ENCODE measurements at regions not wholly inside any gene's neighbourhood (a gene's known extent, or its start where the extent isn't known, plus 50 kb on each side); places are given as distances from the start of the nearest gene placed in this dataset.

GRCh38 chr15:39275066-39275465 lies 305.8 kb upstream of the THBS1 start:
- H3K79me2 ChIP-seq (ENCODE audit: insufficient read depth, low read length): no peaks in the 10 kb centered on the region
- no peaks in the 10 kb centered on the region for H3K9me3 ChIP-seq (ENCODE audit: insufficient read depth, low read depth, low read length)
- FAIRE-seq (no peak), DNase-seq (ENCODE audit: low read depth) (no peak)
- H3K4me1 ChIP-seq (ENCODE audit: insufficient read depth, low read length): peaks cover 28% of the 10 kb centered on the region
- no peaks in the 10 kb centered on the region for H4K20me1 ChIP-seq (ENCODE audit: insufficient read depth, low read length)
- Mint-ChIP-seq H3K36me3 (ENCODE audit: low read depth, unreplicated experiment) (no peaks in the 10 kb centered on the region), H3K9me3 (ENCODE audit: unreplicated experiment) (peaks cover 3% of the 10 kb centered on the region), H3K27me3 (ENCODE audit: low read depth, unreplicated experiment) (no peaks in the 10 kb centered on the region), H3K4me1 (ENCODE audit: low read depth, unreplicated experiment) (peaks cover 24% of the 10 kb centered on the region), H3K27ac (ENCODE audit: unreplicated experiment) (no peak overlapping the region), H3K4me3 (ENCODE audit: unreplicated experiment) (no peak overlapping the region)
- no peaks in the 10 kb centered on the region for H3K27me3 ChIP-seq (ENCODE audit: insufficient read depth, low read length)
- H3K4me2 ChIP-seq (ENCODE audit: low read length): no peak overlapping the region
- H3K36me3 ChIP-seq (ENCODE audit: insufficient read depth, low read length): no peaks in the 10 kb centered on the region
- no peak overlapping the region for H2AFZ ChIP-seq (ENCODE audit: low read depth, low read length)
- no peak overlapping the region for H3K4me3 ChIP-seq (ENCODE audit: insufficient read depth, low read depth, low read length)
- TF ChIP-seq CTCF (IDR thresholded peaks at IDR 0.05; ENCODE audit: insufficient read depth, low read depth, low read length) (no peak), EZH2 (IDR thresholded peaks at IDR 0.05; ENCODE audit: insufficient read depth, low read length) (no peak)
- H3K27ac ChIP-seq (ENCODE audit: low read depth, low read length): no peak overlapping the region
- no peak overlapping the region for H3K9ac ChIP-seq (ENCODE audit: low read length)

- Histone ChIP-seq H3K27me3 (ENCODE audit: insufficient read depth, low read length) (no peaks in the 10 kb centered on the region), H3K79me2 (ENCODE audit: insufficient read depth, low read length) (no peaks in the 10 kb centered on the region), H3K36me3 (ENCODE audit: insufficient read depth, low read length) (no peaks in the 10 kb centered on the region), H3K4me1 (ENCODE audit: insufficient read depth, low read length) (peaks cover 12% of the 10 kb centered on the region), H2AFZ (ENCODE audit: low read depth, low read length) (no peak overlapping the region), H3K27ac (ENCODE audit: low read depth, low read length) (no peak overlapping the region), H3K9me3 (ENCODE audit: insufficient read depth, low read depth, low read length) (no peaks in the 10 kb centered on the region), H4K20me1 (ENCODE audit: insufficient read depth, low read length) (no peaks in the 10 kb centered on the region), H3K9ac (ENCODE audit: low read length) (no peak overlapping the region), H3K4me2 (ENCODE audit: low read length) (no peak overlapping the region), H3K4me3 (ENCODE audit: insufficient read depth, low read depth, low read length) (no peak overlapping the region)
- H3K4me1 Mint-ChIP-seq (ENCODE audit: low read depth, unreplicated experiment): peaks cover 14% of the 10 kb centered on the region
- no peaks in the 10 kb centered on the region for H3K36me3 Mint-ChIP-seq (ENCODE audit: low read depth, unreplicated experiment)
- no peak overlapping the region for H3K4me3 Mint-ChIP-seq (ENCODE audit: unreplicated experiment)
- H3K27me3 Mint-ChIP-seq (ENCODE audit: low read depth, unreplicated experiment): no peaks in the 10 kb centered on the region
- H3K27ac Mint-ChIP-seq (ENCODE audit: unreplicated experiment): no peak overlapping the region
- peaks cover 8% of the 10 kb centered on the region for H3K9me3 Mint-ChIP-seq (ENCODE audit: unreplicated experiment)
- peak; percentile 76 for FAIRE-seq
- DNase-seq (ENCODE audit: low read depth): no peak
- no peak for TF ChIP-seq CTCF (IDR thresholded peaks at IDR 0.05; ENCODE audit: insufficient read depth, low read depth, low read length)
- no peak for TF ChIP-seq EZH2 (IDR thresholded peaks at IDR 0.05; ENCODE audit: insufficient read depth, low read length)
Observed at GRCh38 chr15:39279311-39279710, 301.6 kb upstream of the THBS1 start.

- Histone ChIP-seq H3K27ac (ENCODE audit: low read depth, low read length) (no peak overlapping the region), H3K4me2 (ENCODE audit: low read length) (no peak overlapping the region), H3K4me1 (ENCODE audit: insufficient read depth, low read length) (peaks cover 26% of the 10 kb centered on the region), H3K27me3 (ENCODE audit: insufficient read depth, low read length) (no peaks in the 10 kb centered on the region), H3K9ac (ENCODE audit: low read length) (no peak overlapping the region), H3K4me3 (ENCODE audit: insufficient read depth, low read depth, low read length) (no peak overlapping the region), H3K36me3 (ENCODE audit: insufficient read depth, low read length) (no peaks in the 10 kb centered on the region), H3K79me2 (ENCODE audit: insufficient read depth, low read length) (no peaks in the 10 kb centered on the region), H3K9me3 (ENCODE audit: insufficient read depth, low read depth, low read length) (no peaks in the 10 kb centered on the region), H4K20me1 (ENCODE audit: insufficient read depth, low read length) (no peaks in the 10 kb centered on the region), H2AFZ (ENCODE audit: low read depth, low read length) (no peak overlapping the region)
- peak; percentile 97 for DNase-seq (ENCODE audit: low read depth)
- H3K27me3 Mint-ChIP-seq (ENCODE audit: low read depth, unreplicated experiment): no peaks in the 10 kb centered on the region
- TF ChIP-seq EZH2 (IDR thresholded peaks at IDR 0.05; ENCODE audit: insufficient read depth, low read length) (no peak), CTCF (IDR thresholded peaks at IDR 0.05; ENCODE audit: insufficient read depth, low read depth, low read length) (no peak)
- H3K4me1 Mint-ChIP-seq (ENCODE audit: low read depth, unreplicated experiment): peaks cover 27% of the 10 kb centered on the region
- no peak for FAIRE-seq
- H3K27ac Mint-ChIP-seq (ENCODE audit: unreplicated experiment): no peak overlapping the region
- no peak overlapping the region for H3K4me3 Mint-ChIP-seq (ENCODE audit: unreplicated experiment)
- H3K9me3 Mint-ChIP-seq (ENCODE audit: unreplicated experiment): peaks cover 8% of the 10 kb centered on the region
- H3K36me3 Mint-ChIP-seq (ENCODE audit: low read depth, unreplicated experiment): no peaks in the 10 kb centered on the region
Observed at GRCh38 chr15:39281094-39281493, 299.8 kb upstream of the THBS1 start.
